IMR-90 (cell line): ENCODE measurements at regions not wholly inside any gene's neighbourhood (a gene's known extent, or its start where the extent isn't known, plus 50 kb on each side); places are given as distances from the start of the nearest gene placed in this dataset.

Experiments
- ATAC-seq: fragments of 200-7000 bp; cut with Tn5 transposase; 2 replicates; pipeline ENCODE4 v1.9.1; 2020; ENCODE audit warnings: low read depth, mild to moderate bottlenecking, moderate library complexity
- BruUV-seq: library from RNA; stranded (reverse); fragments of 400-500 nt; replicated peaks from 2 replicates; lab custom pipeline; 2021; lab: Mats Ljungman, UMichigan
- CTCF ChIA-PET: fragments of 300-600 bp; formaldehyde crosslinking; extraction: SDS; loops from one replicate; lab custom pipeline; 2021; ENCODE audit warnings: antibody characterized with exemption; lab: Yijun Ruan, JAX
- POLR2A ChIA-PET: fragments of 300-600 bp; sonication (Branson Sonifier 250); formaldehyde crosslinking; loops from one replicate; lab custom pipeline; 2022; ENCODE audit warnings: antibody characterized with exemption; ENCODE audit not compliant: unreplicated experiment; lab: Charles Lee
- DNase-seq: peaks from one replicate; pipeline ENCODE4 v3.0.0; 2013
- H2AFZ ChIP-seq: replicated peaks from 2 replicates; pipeline ENCODE3; 2013; ENCODE audit warnings: low read length, mild to moderate bottlenecking; ENCODE audit not compliant: poor library complexity
- H2AK5ac ChIP-seq: 2 replicates; pipeline ENCODE4 v1.6.1; 2013; ENCODE audit warnings: low read depth, low read length, inconsistent platforms
- H2AK9ac ChIP-seq: replicated peaks from 2 replicates; pipeline ENCODE3; 2013; ENCODE audit warnings: mild to moderate bottlenecking, low read depth, low read length, moderate library complexity; ENCODE audit not compliant: poor library complexity
- H2BK120ac ChIP-seq: 2 replicates; pipeline ENCODE4 v1.6.1; 2013; ENCODE audit warnings: low read depth, low read length, inconsistent platforms
- H2BK15ac ChIP-seq: 3 replicates; pipeline ENCODE4 v1.6.1; 2013; ENCODE audit warnings: low read depth, low read length, inconsistent platforms
- H2BK20ac ChIP-seq: 2 replicates; pipeline ENCODE4 v1.6.1; 2013; ENCODE audit warnings: low read depth, mild to moderate bottlenecking, inconsistent platforms, low read length, moderate library complexity
- H2BK5ac ChIP-seq: 2 replicates; pipeline ENCODE4 v1.6.1; 2013; ENCODE audit warnings: mild to moderate bottlenecking, low read depth, low read length, inconsistent platforms; ENCODE audit not compliant: poor library complexity, severe bottlenecking
- H3K14ac ChIP-seq: replicated peaks from 2 replicates; pipeline ENCODE4 v1.6.1; 2013; ENCODE audit warnings: low read depth, low read length, inconsistent platforms
- H3K18ac ChIP-seq: 2 replicates; pipeline ENCODE4 v1.6.1; 2013; ENCODE audit warnings: low read depth, low read length, control low read depth
- H3K23ac ChIP-seq: 2 replicates; pipeline ENCODE4 v1.6.1; 2013; ENCODE audit warnings: low read depth, low read length, inconsistent platforms
- H3K27ac ChIP-seq: 2 replicates; pipeline ENCODE4 v1.5.1; 2013; ENCODE audit warnings: mild to moderate bottlenecking, control low read depth, low read length; ENCODE audit not compliant: insufficient read depth
- H3K27me3 ChIP-seq: 2 replicates; pipeline ENCODE4 v1.6.1; 2013; ENCODE audit warnings: low read length; ENCODE audit not compliant: control insufficient read depth, insufficient read depth
- H3K36me3 ChIP-seq: 2 replicates; pipeline ENCODE4 v1.6.1; 2013; ENCODE audit warnings: low read length, mixed read lengths; ENCODE audit not compliant: control insufficient read depth, insufficient read depth
- H3K4ac ChIP-seq: 2 replicates; pipeline ENCODE4 v1.6.1; 2013; ENCODE audit warnings: low read depth, low read length, inconsistent platforms
- H3K4me1 ChIP-seq: 2 replicates; pipeline ENCODE4 v1.6.1; 2013; ENCODE audit warnings: low read length, mixed read lengths; ENCODE audit not compliant: control insufficient read depth, insufficient read depth
- H3K4me2 ChIP-seq: 2 replicates; pipeline ENCODE4 v1.6.1; 2013; ENCODE audit warnings: low read depth, mild to moderate bottlenecking, control low read depth, low read length, moderate library complexity
- H3K4me3 ChIP-seq: 2 replicates; pipeline ENCODE4 v1.5.1; 2013; ENCODE audit warnings: low read depth, mild to moderate bottlenecking, control low read depth, low read length, moderate library complexity; ENCODE audit not compliant: insufficient read depth
- H3K56ac ChIP-seq: 2 replicates; pipeline ENCODE4 v1.6.1; 2013; ENCODE audit warnings: low read length, inconsistent platforms; ENCODE audit not compliant: insufficient read depth; ENCODE audit errors: extremely low read depth
- H3K79me1 ChIP-seq, 2 experiments: 2 replicates each; pipeline ENCODE4 v1.6.1; 2013; ENCODE audit warnings: low read length in 2 of 2, inconsistent platforms in 1 of 2, low read depth in 1 of 2
- H3K9ac ChIP-seq: 2 replicates; pipeline ENCODE4 v1.6.1; 2013; ENCODE audit warnings: low read depth, low read length, control low read depth
- H3K9me1 ChIP-seq: 2 replicates; pipeline ENCODE4 v1.6.1; 2013; ENCODE audit warnings: low read length, inconsistent platforms; ENCODE audit not compliant: insufficient read depth
- H3K9me3 ChIP-seq: 2 replicates; pipeline ENCODE4 v1.6.1; 2013; ENCODE audit warnings: low read length; ENCODE audit not compliant: control insufficient read depth, insufficient read depth
- H4K20me1 ChIP-seq: 2 replicates; pipeline ENCODE4 v1.6.1; 2013; ENCODE audit warnings: low read length, inconsistent platforms; ENCODE audit not compliant: insufficient read depth
- H4K5ac ChIP-seq: 2 replicates; pipeline ENCODE4 v1.6.1; 2013; ENCODE audit warnings: mild to moderate bottlenecking, low read depth, low read length, control low read depth
- H4K8ac ChIP-seq, 2 experiments: 2 replicates each; pipeline ENCODE4 v1.6.1; 2013; ENCODE audit warnings: low read depth in 2 of 2, low read length in 2 of 2, control low read depth in 1 of 2, inconsistent platforms in 1 of 2
- H4K91ac ChIP-seq: 2 replicates; pipeline ENCODE4 v1.6.1; 2013; ENCODE audit warnings: low read depth, low read length, inconsistent platforms; ENCODE audit not compliant: insufficient read depth
- FOS ChIP-seq: fragments of 150-350 bp; IDR thresholded peaks from 2 replicates; pipeline ENCODE4 v1.6.1; 2016; ENCODE audit warnings: low read depth, low read length
- dilution Hi-C: fragments of 300-500 bp; cut with HindIII; formaldehyde crosslinking; loops from one replicate; pipeline ENCODE4 v1.14.3; 2018; ENCODE audit warnings: low sequenced_read_pairs; ENCODE audit not compliant: unreplicated experiment
- in situ Hi-C: fragments of 300-500 bp; cut with MboI; formaldehyde crosslinking; loops from 3 replicates; pipeline ENCODE4 v1.14.3; 2019; ENCODE audit warnings: low sequenced_read_pairs, inconsistent platforms, mixed read lengths
- intact Hi-C: fragments of 100-400 bp; cut with micrococcal nuclease; formaldehyde crosslinking; loops from 2 replicates; pipeline ENCODE4 v1.10.0; 2022
- TF ChIP-seq, protein P1 (sequence below): fragments of 150-350 bp; IDR thresholded peaks from 2 replicates; pipeline ENCODE4 v1.6.1; 2017; ENCODE audit warnings: mild to moderate bottlenecking, antibody characterized with exemption, low read length, low read depth

DNA sequence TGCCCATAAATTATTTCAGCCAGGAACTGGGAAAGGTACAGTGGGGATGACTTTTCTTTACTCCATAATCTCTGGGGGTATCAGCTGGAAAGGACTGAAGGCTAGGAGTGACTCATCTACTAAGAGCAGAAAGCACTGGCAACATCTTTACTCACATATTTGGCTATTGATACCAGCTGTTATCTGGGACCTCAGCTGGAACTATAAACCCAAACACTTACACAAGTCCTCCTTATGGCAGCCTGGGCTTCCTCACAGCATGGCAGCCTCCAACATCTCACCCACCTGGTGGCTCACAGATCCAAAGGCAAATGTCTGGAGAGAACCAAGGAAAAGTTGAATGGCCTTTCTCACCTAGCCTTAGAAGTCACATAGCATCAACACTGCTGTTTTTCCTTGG is 379.0 kb upstream of the RND3 start:
- Histone ChIP-seq H3K27ac (no peak overlapping the region), H4K91ac (no peak overlapping the region), H3K27me3 (no peaks in the 10 kb centered on the region), H3K4me3 (no peak overlapping the region), H2BK20ac (no peak overlapping the region), H3K23ac (no peak overlapping the region), H2BK15ac (no peak overlapping the region), H3K9ac (no peak overlapping the region), H3K14ac (peak overlapping the region; percentile 65; the same call in 1 of the 2 replicates), H4K8ac (no peak overlapping the region), H2AK5ac (no peak overlapping the region), H3K9me1 (no peaks in the 10 kb centered on the region), H2BK5ac (no peak overlapping the region), H2AFZ (peak overlapping the region; percentile 52), H2BK120ac (no peak overlapping the region), H3K4ac (no peak overlapping the region), H4K20me1 (no peaks in the 10 kb centered on the region), H4K5ac (no peak overlapping the region), H3K9me3 (peaks cover 2% of the 10 kb centered on the region; the same call in 1 of the 2 replicates), H3K36me3 (no peaks in the 10 kb centered on the region), H3K56ac (no peak overlapping the region), H2AK9ac (no peak overlapping the region), H3K18ac (no peak overlapping the region), H3K4me1 (no peaks in the 10 kb centered on the region), H3K79me1 (no peaks in the 10 kb centered on the region), H3K4me2 (no peak overlapping the region)
- ATAC-seq = peak; percentile 61
- DNase-seq = peak; percentile 77
- no TSS peak for BruUV-seq
- dilution Hi-C loops = no loop called here
- TF ChIP-seq, protein P1, sequence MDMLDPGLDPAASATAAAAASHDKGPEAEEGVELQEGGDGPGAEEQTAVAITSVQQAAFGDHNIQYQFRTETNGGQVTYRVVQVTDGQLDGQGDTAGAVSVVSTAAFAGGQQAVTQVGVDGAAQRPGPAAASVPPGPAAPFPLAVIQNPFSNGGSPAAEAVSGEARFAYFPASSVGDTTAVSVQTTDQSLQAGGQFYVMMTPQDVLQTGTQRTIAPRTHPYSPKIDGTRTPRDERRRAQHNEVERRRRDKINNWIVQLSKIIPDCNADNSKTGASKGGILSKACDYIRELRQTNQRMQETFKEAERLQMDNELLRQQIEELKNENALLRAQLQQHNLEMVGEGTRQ = no peak
- peak; percentile 52; the same call in 1 of the 2 replicates for TF ChIP-seq FOS
- in situ Hi-C loops = no loop called here
- intact Hi-C loops = no loop called here
- ChIA-PET POLR2A (interaction anchor here (1.4 kb wide), 1 partner anchor 384 kb away, joined by 3 read pairs; no protein-coding TSS in a partner anchor), CTCF (no interaction called here)
